Small intestine (tissue), 7 donors: ENCODE measurements at regions not wholly inside any gene's neighbourhood (a gene's known extent, or its start where the extent isn't known, plus 50 kb on each side); places are given as distances from the start of the nearest gene placed in this dataset.

Experiments
- DNase-seq, 2 donors: peaks; one replicate each; pipeline versions ENCODE4 v3.0.0 to v3.0.0-alpha.2; 2013
- FAIRE-seq: peaks from 2 replicates; lab custom pipeline; 2012; peaks lifted over from hg19 to GRCh38; lab: Jason Lieb, UNC
- H3K27ac ChIP-seq, 3 donors: one replicate each; pipeline ENCODE4 v1.5.1; 2013; ENCODE audit warnings: low read length in 2 of 3, mild to moderate bottlenecking in 2 of 3, control low read depth in 1 of 3, inconsistent platforms in 1 of 3, low read depth in 1 of 3, moderate library complexity in 1 of 3
- H3K27me3 ChIP-seq, 3 donors: one replicate each; pipeline ENCODE4 v1.6.1; 2013; ENCODE audit warnings: low read length in 3 of 3, inconsistent platforms in 1 of 3; ENCODE audit not compliant: control insufficient read depth in 3 of 3, insufficient read depth in 3 of 3
- H3K36me3 ChIP-seq, 3 donors: one replicate each; pipeline ENCODE4 v1.6.1; 2013; ENCODE audit warnings: low read length in 3 of 3, inconsistent platforms in 1 of 3, low read depth in 1 of 3, mild to moderate bottlenecking in 1 of 3, moderate library complexity in 1 of 3; ENCODE audit not compliant: control insufficient read depth in 3 of 3, insufficient read depth in 2 of 3
- H3K4me1 ChIP-seq, 3 donors: one replicate each; pipeline ENCODE4 v1.6.1; 2013; ENCODE audit warnings: low read length in 2 of 3, inconsistent platforms in 1 of 3, low read depth in 1 of 3, mild to moderate bottlenecking in 1 of 3, moderate library complexity in 1 of 3; ENCODE audit not compliant: control insufficient read depth in 3 of 3, insufficient read depth in 2 of 3
- H3K4me3 ChIP-seq, 3 donors: one replicate each; pipeline ENCODE4 v1.5.1; 2013; ENCODE audit warnings: low read length in 3 of 3, control low read depth in 1 of 3, inconsistent platforms in 1 of 3, low read depth in 1 of 3, mild to moderate bottlenecking in 1 of 3, moderate library complexity in 1 of 3
- H3K9me3 ChIP-seq, 2 donors: one replicate each; pipeline ENCODE4 v1.6.1; 2013; ENCODE audit warnings: low read depth in 1 of 2, low read length in 1 of 2; ENCODE audit not compliant: control insufficient read depth in 2 of 2, insufficient read depth in 1 of 2
- WGBS, 3 donors: extraction: QIAGEN DNeasy Blood & Tissue Kit; methylation state at CpG; one replicate each; pipeline ENCODE4 v1.1.7; 2013; 5-methylcytosine and 5-hydroxymethylcytosine counted together
- donor health status: healthy with polysubstance abuse.
- donor health status: control.
- donor health status: control.
- donor health status: Bipolar disorder and iron deficiency.
- donor health status: healthy.

DNA sequence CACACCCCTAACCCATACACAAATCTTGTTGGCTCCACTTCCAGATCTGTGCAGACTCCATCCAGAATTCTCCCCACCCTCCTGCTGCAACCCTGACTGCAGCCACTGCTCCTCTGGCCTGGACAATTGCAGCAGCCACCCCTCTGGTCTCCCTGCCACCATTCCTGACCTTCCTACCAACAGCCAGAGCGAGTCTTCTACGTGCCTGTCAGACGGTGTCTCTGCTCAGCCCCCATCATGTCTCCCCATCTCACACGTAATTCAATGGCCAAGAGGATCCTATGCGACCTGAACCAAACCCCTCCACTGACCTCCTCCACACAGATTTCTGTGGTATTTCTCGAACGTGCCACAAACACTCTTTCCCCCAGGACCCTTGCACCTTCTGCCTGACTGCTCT lies 103.3 kb downstream of the TPRA1 start:
- no peak overlapping the region for H3K27ac ChIP-seq
- H3K9me3 ChIP-seq: no peaks in the 10 kb centered on the region
- FAIRE-seq: no peak
- no peaks in the 10 kb centered on the region for H3K36me3 ChIP-seq
- 80 to 85% (median 83%) methylated on average over 7 of the region's 7 CpGs for WGBS, 3 donors
- DNase-seq: no peak
- peaks cover 0 to 2% (median 0%) of the 10 kb centered on the region in 3 donors for H3K27me3 ChIP-seq
- H3K4me3 ChIP-seq: no peak overlapping the region
- no peaks in the 10 kb centered on the region for H3K4me1 ChIP-seq

DNA sequence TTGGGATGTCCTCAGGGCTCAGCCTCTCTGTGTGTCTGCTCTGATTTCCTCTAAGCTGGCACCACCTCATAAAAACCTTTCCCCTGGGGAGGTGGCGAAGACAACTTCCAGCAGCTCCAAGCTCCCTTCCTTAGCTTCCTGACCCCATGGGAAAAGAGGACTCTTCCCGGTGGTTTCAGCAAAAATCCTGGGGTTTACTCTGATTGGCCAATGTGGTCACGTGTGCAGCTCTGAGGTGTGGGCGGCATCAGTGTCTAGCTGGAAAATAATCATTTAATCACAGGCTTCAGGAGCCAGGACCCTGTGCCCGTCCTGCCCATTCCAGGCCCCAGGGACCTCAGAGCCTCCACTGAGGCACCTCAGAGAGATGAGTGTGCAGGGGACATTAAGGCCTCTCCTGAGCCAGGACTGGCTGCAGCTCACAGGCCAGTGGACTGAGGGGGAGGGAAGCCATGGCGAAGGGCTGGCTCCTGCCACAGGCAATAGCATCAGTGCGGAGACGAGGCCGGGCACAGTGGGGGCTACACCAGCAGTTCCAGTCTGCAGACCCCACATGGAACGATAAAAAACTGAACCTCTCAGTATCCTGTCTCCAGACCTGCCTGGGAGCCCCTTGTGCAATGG lies 104.1 kb downstream of the TPRA1 start:
- DNase-seq: no peak

DNA sequence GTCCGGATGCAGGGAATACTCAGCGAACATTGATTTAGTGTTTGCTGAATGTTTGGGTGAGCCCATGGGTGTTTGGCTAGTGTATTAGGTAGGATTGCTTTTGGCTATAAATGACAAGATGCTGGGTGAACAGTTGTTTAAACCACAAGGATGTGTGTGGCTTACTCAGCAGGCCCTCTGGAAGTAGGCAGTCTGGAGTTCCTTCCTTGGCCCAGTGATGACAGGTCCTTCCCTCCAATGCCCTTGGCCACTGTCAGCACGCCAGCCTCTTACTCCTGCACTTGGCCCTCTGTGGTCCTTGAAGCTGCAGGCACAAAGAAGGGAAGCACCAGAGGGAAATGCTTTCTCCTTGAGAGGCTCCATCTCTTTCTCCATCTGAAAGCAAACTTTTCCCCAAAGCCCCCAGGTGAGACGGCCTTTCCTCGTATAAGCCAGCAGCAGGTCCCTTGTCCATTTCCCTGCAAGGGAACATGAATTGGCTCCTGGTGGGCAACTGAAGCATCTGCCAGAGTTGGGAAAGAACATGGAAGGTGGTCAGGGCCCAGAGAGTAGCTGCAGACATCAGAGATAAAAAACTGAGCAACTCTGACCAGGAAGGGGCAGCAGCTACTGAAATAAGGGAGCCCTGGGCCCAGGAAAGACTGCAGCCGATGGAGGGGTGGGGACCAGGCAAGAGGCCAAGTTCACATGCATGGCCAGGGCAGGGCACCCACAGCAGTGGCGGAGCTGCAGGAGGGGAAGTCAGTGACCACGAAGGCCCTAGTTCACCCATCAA lies 105.0 kb downstream of the TPRA1 start:
- WGBS, 3 donors: 66 to 80% (median 75%) methylated on average over 8 of the region's 8 CpGs
- no peaks in the 10 kb centered on the region for H3K36me3 ChIP-seq
- FAIRE-seq: no peak
- no peak overlapping the region for H3K4me3 ChIP-seq
- no peaks in the 10 kb centered on the region for H3K27me3 ChIP-seq
- no peaks in the 10 kb centered on the region for H3K9me3 ChIP-seq
- no peak for DNase-seq
- no peak overlapping the region for H3K27ac ChIP-seq
- H3K4me1 ChIP-seq: no peaks in the 10 kb centered on the region

More for the DNA sequence above, 104.1 kb downstream of the TPRA1 start:
- Histone ChIP-seq H3K27ac (no peak overlapping the region), H3K4me3 (no peak overlapping the region), H3K4me1 (no peaks in the 10 kb centered on the region), H3K27me3 (no peaks in the 10 kb centered on the region), H3K9me3 (no peaks in the 10 kb centered on the region), H3K36me3 (no peaks in the 10 kb centered on the region)
- WGBS, 3 donors: 78 to 83% (median 81%) methylated on average over 10 of the region's 10 CpGs
- FAIRE-seq: no peak

DNA sequence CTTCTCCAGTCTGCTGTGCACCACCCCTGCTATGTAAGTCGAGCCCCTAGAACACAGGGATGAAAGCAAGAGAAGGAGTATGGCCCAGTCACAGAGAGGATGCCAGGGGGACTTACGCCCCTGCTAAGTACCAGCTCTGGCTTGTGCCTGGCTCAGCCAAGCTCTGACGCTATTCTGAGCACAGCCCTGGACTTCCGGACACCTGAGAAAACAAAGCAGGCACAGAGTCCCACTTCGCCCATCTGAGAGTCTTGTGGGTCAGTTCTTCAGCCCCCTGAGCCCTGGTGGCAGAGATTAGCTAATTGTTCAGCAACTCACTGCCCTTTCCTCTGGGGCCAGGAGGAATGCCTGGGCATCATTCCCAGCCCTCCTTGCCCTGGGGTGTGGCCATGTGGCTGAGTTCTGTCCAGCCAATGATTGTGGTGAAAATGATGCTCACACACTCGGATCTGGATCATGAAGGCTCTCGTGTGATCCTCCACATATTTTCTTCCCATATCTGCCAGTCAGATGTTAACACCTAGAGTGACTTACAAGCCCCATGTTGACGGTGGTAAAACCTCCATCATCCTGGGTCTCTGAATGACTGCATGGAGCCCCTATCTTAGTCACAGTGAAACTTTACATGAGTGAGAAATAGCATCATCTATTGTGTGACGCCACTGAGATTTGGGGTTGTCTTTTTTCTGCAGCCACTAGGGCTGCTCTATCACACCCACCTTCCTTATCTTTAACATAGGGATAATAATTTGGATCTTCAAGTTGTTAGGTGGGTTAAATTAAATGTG lies 105.7 kb downstream of the TPRA1 start:
- no peak overlapping the region for H3K27ac ChIP-seq
- H3K36me3 ChIP-seq: no peaks in the 10 kb centered on the region
- FAIRE-seq (no peak), DNase-seq (no peak)
- no peaks in the 10 kb centered on the region for H3K27me3 ChIP-seq
- WGBS, 3 donors: 56 to 67% (median 62%) methylated on average over 9 of the region's 9 CpGs
- no peaks in the 10 kb centered on the region for H3K4me1 ChIP-seq
- no peak overlapping the region for H3K4me3 ChIP-seq
- H3K9me3 ChIP-seq: no peaks in the 10 kb centered on the region

DNA sequence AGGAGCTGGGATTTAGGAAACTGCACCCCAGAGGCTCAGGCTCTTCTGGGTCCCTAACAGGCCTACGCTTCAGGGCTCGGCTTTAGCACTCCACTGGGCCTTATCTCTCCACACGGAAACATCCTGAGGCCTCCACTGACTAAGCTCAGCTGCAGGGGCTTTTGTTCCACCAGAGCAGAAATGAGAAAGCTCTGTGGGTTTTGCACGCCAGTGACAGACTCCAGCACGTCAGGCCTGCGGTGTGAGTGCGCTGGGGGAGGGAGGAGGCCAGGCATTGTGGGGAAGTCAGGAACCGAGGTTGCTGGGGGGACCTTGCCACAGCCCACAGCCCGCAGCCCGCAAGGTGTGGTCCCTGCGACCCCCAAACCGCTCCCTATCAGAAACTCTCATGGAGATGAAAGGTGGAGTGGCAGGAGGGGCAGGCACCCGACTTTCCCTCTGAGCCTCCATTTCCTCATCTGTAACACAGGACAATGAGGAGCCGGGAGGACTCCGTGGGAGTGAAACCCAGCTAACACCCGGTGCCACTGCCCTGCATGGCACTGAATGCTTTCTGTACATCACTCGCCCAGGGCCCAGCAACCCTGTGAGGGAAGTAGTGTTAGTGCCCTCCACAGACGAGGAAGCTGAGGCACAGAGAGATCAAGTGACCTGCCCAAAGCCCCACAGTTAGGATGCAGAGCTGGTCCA lies 106.5 kb downstream of the TPRA1 start:
- Histone ChIP-seq H3K27ac (no peak overlapping the region), H3K27me3 (no peaks in the 10 kb centered on the region), H3K4me3 (no peak overlapping the region), H3K9me3 (no peaks in the 10 kb centered on the region), H3K36me3 (no peaks in the 10 kb centered on the region), H3K4me1 (no peaks in the 10 kb centered on the region)
- 57 to 67% (median 60%) methylated on average over 18 of the region's 18 CpGs for WGBS, 3 donors
- DNase-seq (no peak), FAIRE-seq (no peak)

DNA sequence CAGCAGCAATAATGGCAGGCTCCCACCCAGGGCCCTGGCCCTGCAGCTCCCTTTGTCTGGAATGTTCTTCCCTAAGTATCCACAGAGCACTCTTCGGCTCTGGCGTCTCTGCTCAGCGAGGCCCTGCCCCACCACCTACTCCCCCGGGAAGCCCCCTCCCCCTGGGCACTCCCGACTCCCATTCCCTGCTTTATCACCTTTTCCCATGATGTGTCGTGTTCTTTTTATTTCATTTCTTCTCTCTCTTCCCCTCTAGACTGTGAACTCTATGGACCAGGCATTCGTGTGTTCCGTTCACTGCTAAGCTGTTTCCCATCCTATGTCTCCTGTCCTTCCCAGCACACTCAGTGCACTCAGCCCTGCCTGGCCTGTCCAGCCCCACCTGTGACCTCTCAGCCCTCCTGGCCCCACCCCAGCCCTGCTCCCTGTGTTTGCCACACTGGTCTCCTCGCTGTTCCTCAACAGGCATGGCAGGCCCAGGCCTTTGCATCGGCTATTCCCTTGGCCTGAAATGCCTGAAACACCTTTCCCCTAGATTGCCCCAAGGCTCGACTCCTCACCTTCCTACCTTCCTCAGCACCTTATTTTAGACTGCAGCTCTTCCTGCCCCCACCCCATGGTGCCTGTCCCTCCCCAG lies 107.4 kb downstream of the TPRA1 start:
- FAIRE-seq (no peak), DNase-seq (no peak)
- H3K36me3 ChIP-seq: no peaks in the 10 kb centered on the region
- WGBS, 3 donors: 72 to 80% (median 79%) methylated on average over 11 of the region's 11 CpGs
- H3K27me3 ChIP-seq: no peaks in the 10 kb centered on the region
- H3K27ac ChIP-seq: no peak overlapping the region
- H3K9me3 ChIP-seq: no peaks in the 10 kb centered on the region
- no peaks in the 10 kb centered on the region for H3K4me1 ChIP-seq
- no peak overlapping the region for H3K4me3 ChIP-seq

DNA sequence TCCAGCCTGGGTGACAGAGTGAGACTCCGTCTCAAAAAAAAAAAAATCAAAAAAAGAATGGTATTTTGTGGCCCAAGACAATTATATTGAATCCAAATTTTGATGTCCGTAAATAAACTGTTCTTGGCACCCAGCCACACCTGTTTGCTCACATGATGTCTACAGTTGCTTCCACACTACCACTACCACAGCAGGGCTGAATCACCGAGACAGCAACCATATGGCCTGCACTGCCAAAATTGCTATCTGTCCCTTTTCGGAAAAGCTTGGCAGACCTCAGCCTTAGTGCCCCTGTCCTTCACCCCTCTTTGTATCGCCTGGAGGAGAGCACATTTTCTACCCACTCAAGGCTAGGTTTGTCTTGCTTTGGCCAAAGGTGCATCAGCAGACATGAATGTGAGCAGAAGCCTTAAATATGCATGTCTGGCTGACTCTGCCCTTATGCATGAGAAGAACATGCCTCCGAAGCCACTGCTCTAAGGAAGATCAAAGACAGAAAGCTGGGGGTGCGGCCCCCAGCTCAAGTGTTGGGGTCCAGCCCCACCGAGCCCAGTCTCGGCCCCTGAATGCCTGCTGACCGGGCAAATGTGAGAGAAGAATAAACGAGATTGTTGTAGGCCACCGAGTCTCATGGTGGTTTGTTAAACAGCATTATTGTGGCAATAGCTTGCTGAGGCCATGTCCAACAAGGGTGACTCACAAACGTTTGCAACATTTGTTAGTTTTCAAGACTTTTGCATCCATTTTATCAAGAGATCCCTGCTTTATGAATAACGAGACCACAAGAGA lies 108.1 kb downstream of the TPRA1 start:
- no peak overlapping the region for H3K27ac ChIP-seq
- no peak for DNase-seq
- no peaks in the 10 kb centered on the region for H3K36me3 ChIP-seq
- no peak overlapping the region for H3K4me3 ChIP-seq
- no peaks in the 10 kb centered on the region for H3K4me1 ChIP-seq
- WGBS, 3 donors: 79 to 84% (median 83%) methylated on average over 14 of the region's 14 CpGs
- no peaks in the 10 kb centered on the region for H3K27me3 ChIP-seq
- no peaks in the 10 kb centered on the region for H3K9me3 ChIP-seq
- no peak for FAIRE-seq
